Stimulated activated CD4-positive, alpha-beta T cell treated with anti-CD3 and anti-CD28 coated beads, Interleukin-15, amount 100 ng/mL, for 1 hour (primary cell): ENCODE measurements at regions not wholly inside any gene's neighbourhood (a gene's known extent, or its start where the extent isn't known, plus 50 kb on each side); places are given as distances from the start of the nearest gene placed in this dataset.

Experiments
- DNase-seq, 2 donors: peaks; one replicate each; pipeline ENCODE4 v3.0.0-alpha.2; 2020; ENCODE audit warnings: low read depth in 1 of 2, low spot score in 1 of 2

DNA sequence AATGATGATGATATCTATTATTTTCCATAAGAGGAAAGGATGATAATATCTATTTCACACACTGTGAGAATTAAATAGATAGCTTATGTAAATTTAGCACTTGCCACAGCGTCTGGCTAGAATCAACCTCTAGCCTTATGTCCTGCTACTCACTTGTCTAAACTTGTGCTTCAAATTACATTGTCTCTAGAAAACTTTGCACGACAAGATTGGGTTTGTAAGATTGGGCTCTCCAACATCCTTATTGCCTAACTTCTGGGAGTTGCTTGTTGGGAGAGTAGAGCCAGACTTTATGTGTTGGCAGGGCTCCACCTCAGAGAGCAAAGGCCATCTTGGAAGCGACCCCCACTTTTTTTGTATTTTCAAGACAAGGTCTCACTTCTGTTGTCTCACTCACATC lies 50.0 kb upstream of the POGK start:
- DNase-seq, result no peak
